ENCODE measurements at regions not wholly inside any gene's neighbourhood (a gene's known extent, or its start where the extent isn't known, plus 50 kb on each side); places are given as distances from the start of the nearest gene placed in this dataset.
"Not testable (repeated sequence)": the region's sequence is repeated elsewhere in the genome, so short reads cannot be mapped to it uniquely, and the experiment has no call there.

DNA sequence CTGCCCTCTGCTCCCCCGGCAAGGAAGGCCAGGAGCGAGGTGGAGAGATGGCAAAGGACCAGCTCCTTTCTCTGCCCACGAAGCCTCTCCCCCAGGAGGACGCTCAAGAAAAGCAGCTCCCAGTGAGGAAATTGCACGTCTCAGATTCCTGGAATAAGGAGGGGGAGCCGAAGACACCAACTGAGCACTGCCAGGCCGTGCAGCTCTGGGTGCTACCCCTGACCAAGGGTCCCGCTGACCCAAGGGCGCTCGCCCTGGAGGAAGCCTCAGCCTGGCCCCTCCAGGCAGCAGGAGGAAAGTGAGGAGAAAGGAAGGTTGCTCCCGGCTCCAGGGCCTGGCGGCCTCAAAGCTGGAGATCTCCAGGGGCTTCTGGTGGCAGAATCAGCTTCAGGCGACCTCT, 174.1 kb upstream of the SFSWAP start:
- no peak for DNase-seq (ENCODE audit: low spot score in 2 of 2)
- Mint-ChIP-seq H3K36me3 (no peaks in the 10 kb centered on the region), H3K4me3 (no peak overlapping the region), H3K27me3 (peaks cover 11% of the 10 kb centered on the region), H3K9me3 (no peaks in the 10 kb centered on the region), H3K27ac (no peak overlapping the region), H3K4me1 (no peaks in the 10 kb centered on the region)
- ATAC-seq (ENCODE audit: low read depth): no peak

- Mint-ChIP-seq H3K4me1 (no peaks in the 10 kb centered on the region), H3K36me3 (no peaks in the 10 kb centered on the region), H3K27ac (no peak overlapping the region), H3K9me3 (no peaks in the 10 kb centered on the region), H3K4me3 (no peak overlapping the region), H3K27me3 (peaks cover 8% of the 10 kb centered on the region)
- no peak for DNase-seq (ENCODE audit: low spot score in 2 of 2)
- no peak for ATAC-seq (ENCODE audit: low read depth)
These were observed 173.5 kb upstream of the SFSWAP start for GRCh38 chr12:131537267-131537958.

- H3K27me3 Mint-ChIP-seq: peaks cover 5% of the 10 kb centered on the region
- no peaks in the 10 kb centered on the region for H3K4me1 Mint-ChIP-seq
- H3K4me3 Mint-ChIP-seq: no peak overlapping the region
- no peak overlapping the region for H3K27ac Mint-ChIP-seq
- no peaks in the 10 kb centered on the region for H3K36me3 Mint-ChIP-seq
- DNase-seq (ENCODE audit: low spot score in 2 of 2) (no peak), ATAC-seq (ENCODE audit: low read depth) (no peak)
- no peaks in the 10 kb centered on the region for H3K9me3 Mint-ChIP-seq
These were observed 171.5 kb upstream of the SFSWAP start for GRCh38 chr12:131539381-131539780.

DNA sequence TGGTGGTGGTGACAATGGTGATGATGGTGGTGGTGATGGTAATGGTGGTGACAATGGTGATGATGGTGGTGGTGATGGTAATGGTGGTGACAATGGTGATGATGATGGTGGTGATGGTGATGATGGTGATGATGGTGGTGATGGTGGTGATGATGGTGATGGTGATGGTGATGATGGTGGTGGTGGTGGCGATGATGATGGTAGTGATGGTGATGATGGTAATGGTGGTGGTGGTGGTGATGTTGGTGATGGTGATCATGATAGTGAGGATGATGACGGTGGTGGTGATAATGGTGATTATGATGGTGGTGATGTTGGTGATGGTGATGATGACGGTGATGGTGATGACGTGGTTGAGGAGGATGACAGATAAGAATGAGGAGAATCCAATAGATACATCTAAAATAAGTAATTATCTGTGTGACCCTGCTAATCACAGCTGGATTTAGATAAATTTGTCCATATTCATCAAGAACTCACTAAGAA, 170.7 kb upstream of the SFSWAP start:
- H3K36me3 Mint-ChIP-seq: no peaks in the 10 kb centered on the region
- H3K4me1 Mint-ChIP-seq: no peaks in the 10 kb centered on the region
- no peak overlapping the region for H3K4me3 Mint-ChIP-seq
- no peak for DNase-seq (ENCODE audit: low spot score in 2 of 2)
- H3K27me3 Mint-ChIP-seq: peaks cover 1% of the 10 kb centered on the region
- no peaks in the 10 kb centered on the region for H3K9me3 Mint-ChIP-seq
- ATAC-seq (ENCODE audit: low read depth): no peak
- H3K27ac Mint-ChIP-seq: no peak overlapping the region

DNA sequence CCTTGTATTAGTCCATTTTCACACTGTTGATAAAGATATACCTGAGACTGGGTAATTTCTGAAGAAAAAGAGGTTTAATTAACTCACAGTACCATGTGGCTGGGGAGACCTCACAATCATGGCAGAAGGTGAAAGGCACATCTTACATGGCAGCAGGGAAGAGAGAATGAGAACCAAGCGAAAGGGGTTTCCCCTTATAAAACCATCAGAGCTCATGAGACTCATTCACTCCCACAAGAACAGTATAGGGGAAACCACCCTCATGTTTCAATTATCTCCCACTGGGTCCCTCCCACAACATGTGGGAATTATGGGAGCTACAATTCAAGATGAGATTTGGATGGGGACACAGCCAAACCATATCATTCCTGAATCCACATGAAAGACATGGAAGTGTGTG, 169.4 kb upstream of the SFSWAP start:
- not testable (repeated sequence) for H3K4me3 Mint-ChIP-seq; H3K9me3 Mint-ChIP-seq; DNase-seq (ENCODE audit: low spot score in 2 of 2); H3K27ac Mint-ChIP-seq; H3K4me1 Mint-ChIP-seq; H3K27me3 Mint-ChIP-seq; H3K36me3 Mint-ChIP-seq; ATAC-seq (ENCODE audit: low read depth)

GRCh38 chr12:131542351-131542750, 168.5 kb upstream of the SFSWAP start:
- no peak for ATAC-seq (ENCODE audit: low read depth)
- Mint-ChIP-seq H3K27me3 (peaks cover 4% of the 10 kb centered on the region), H3K9me3 (no peaks in the 10 kb centered on the region), H3K27ac (no peak overlapping the region), H3K36me3 (no peaks in the 10 kb centered on the region), H3K4me1 (no peaks in the 10 kb centered on the region), H3K4me3 (no peak overlapping the region)
- no peak for DNase-seq (ENCODE audit: low spot score in 2 of 2)

DNA sequence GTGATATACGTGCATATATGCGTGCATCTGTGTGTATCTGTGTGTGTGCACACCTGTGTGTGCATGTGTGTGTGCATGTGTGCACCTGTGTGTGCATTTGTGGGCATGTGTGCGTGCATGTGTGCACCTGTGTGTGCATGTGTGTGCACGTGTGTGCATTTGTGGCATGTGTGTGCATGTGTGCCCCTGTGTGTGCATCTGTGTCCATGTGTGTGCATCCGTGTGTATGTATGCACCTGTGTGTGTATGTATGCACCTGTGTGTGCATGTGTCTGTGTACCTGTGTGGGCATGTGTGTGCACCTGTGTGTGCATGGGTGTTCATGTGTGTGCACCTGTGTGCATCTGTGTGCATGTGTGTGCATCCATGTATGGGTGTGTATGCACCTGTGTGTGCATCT, 167.8 kb upstream of the SFSWAP start:
- Mint-ChIP-seq H3K27ac (no peak overlapping the region), H3K27me3 (peaks cover 5% of the 10 kb centered on the region), H3K36me3 (no peaks in the 10 kb centered on the region), H3K9me3 (no peaks in the 10 kb centered on the region), H3K4me1 (no peaks in the 10 kb centered on the region), H3K4me3 (no peak overlapping the region)
- ATAC-seq (ENCODE audit: low read depth) (no peak), DNase-seq (ENCODE audit: low spot score in 2 of 2) (no peak)

DNA sequence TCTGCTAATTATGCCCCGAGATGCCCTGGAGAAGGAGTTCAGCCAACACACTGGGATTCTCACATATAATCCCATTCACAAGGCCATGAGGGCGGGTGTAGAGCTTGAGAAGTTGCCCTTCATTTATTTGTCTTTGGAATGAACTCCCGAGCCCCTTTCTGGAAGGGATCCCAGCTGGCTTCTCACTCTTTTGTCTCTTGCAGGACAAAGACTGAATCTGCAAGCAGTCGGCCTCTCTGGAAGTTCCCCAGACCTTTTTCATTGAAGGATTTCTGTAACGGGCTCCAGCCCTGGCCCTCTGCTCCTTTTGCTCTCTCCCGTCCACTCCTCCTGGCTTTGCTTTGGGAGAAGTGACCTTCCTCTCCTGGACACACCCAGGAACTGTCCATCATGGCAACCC, 163.3 kb upstream of the SFSWAP start:
- Mint-ChIP-seq H3K27me3 (peaks cover 8% of the 10 kb centered on the region), H3K27ac (no peak overlapping the region), H3K36me3 (no peaks in the 10 kb centered on the region), H3K4me1 (no peaks in the 10 kb centered on the region), H3K9me3 (no peaks in the 10 kb centered on the region), H3K4me3 (no peak overlapping the region)
- ATAC-seq (ENCODE audit: low read depth) (no peak), DNase-seq (ENCODE audit: low spot score in 2 of 2) (no peak)

GRCh38 chr12:131550121-131550520, 160.8 kb upstream of the SFSWAP start:
- DNase-seq (ENCODE audit: low spot score in 2 of 2) (no peak), ATAC-seq (ENCODE audit: low read depth) (no peak)
- Mint-ChIP-seq H3K9me3 (no peaks in the 10 kb centered on the region), H3K27me3 (peaks cover 7% of the 10 kb centered on the region), H3K27ac (no peak overlapping the region), H3K36me3 (no peaks in the 10 kb centered on the region), H3K4me3 (no peak overlapping the region), H3K4me1 (no peaks in the 10 kb centered on the region)

DNA sequence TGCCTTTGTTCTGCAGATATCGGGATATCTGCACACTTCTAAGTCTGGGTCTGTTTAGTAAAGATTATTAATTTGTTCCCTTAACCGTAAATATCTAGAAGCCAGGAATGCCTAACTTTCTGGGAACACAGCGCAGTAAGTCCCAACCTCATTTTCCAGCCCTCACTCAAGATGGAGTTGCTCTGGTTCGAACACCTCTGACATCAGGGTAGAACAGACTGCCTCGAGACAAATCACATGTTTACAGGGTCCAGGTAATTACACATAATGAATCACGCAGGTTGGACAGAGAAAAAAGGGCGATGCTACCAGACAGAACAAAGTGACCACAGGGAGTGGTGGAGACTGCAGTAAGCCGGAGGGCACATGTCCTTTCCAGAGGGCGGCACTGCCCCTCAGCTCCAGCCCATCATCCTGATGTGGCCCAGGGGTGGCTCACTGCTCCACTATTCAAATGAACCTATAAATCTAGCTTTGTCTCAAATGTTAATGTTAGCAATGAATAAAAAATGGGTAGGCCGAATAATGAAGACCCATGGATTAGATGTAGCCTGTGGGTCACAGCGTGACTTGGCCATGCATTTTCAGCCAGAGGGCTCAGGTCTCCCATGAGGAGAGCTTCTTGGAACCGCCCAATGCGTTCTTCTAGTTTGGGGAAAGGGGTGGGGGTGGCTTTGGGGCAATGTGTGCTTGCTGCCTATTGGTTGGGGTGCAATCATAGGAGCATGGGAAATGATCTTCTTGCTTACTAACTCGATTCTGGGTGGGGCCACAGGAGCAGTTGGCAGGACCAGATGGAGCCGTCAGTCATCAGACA, 159.0 kb upstream of the SFSWAP start:
- no peak for ATAC-seq (ENCODE audit: low read depth)
- H3K4me1 Mint-ChIP-seq: no peaks in the 10 kb centered on the region
- H3K4me3 Mint-ChIP-seq: no peak overlapping the region
- H3K36me3 Mint-ChIP-seq: no peaks in the 10 kb centered on the region
- H3K27ac Mint-ChIP-seq: no peak overlapping the region
- peaks cover 4% of the 10 kb centered on the region for H3K27me3 Mint-ChIP-seq
- no peak for DNase-seq (ENCODE audit: low spot score in 2 of 2)
- H3K9me3 Mint-ChIP-seq: no peaks in the 10 kb centered on the region

DNA sequence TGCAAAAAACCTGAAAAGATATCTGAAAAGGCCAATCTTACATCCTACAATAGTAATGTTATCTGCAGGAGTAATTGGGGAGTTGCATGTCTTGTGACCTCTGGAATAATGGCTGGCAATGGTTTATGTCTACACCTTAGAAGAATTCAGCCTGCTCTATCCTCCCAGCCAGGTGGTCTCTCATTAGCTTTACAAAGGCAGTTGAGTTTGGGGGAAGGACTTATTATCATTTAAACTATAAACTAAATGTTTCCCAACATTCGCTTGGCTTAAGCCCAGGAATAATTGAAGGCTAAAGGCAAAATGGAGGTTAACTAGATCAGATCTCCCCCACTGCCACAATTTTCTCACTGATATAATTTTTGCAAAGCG, 158.4 kb upstream of the SFSWAP start:
- no peak for ATAC-seq (ENCODE audit: low read depth)
- no peaks in the 10 kb centered on the region for H3K36me3 Mint-ChIP-seq
- no peak overlapping the region for H3K27ac Mint-ChIP-seq
- no peak overlapping the region for H3K4me3 Mint-ChIP-seq
- no peaks in the 10 kb centered on the region for H3K4me1 Mint-ChIP-seq
- DNase-seq (ENCODE audit: low spot score in 2 of 2): no peak
- peaks cover 8% of the 10 kb centered on the region for H3K27me3 Mint-ChIP-seq
- no peaks in the 10 kb centered on the region for H3K9me3 Mint-ChIP-seq

DNA sequence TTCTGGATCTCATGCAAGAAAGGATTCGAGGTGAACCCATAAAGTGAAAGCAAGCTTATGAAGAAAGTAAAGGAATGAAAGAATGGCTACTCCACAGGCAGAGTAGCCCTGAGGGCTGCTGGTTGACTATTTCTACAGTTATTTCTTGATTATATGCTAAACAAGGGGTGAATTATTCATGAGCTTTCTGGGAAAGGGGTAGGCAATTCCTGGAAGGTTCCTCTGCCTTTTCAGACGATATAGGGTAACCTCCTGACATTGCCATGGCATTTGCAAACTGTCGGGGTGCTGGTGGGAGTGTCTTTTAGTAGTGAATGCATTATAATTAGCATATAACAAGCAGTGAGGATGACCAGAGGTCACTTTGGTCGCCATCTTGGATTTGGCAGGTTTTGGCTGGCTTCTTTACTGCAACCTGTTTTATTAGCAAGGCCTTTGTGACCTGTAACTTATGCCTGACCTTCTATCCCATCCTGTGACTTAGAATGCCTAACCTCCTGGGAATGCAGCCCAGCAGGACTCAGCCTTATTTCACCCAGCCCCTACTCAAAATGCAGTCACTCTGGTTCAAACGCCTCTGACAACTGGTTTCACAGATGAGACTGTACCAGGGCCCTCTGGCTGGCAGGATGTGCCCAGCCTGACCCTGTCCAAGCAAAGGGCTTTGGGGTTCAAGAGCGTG, 157.7 kb upstream of the SFSWAP start:
- DNase-seq (ENCODE audit: low spot score in 2 of 2) (no peak), ATAC-seq (ENCODE audit: low read depth) (no peak)
- Mint-ChIP-seq H3K36me3 (no peaks in the 10 kb centered on the region), H3K27me3 (peaks cover 7% of the 10 kb centered on the region), H3K4me1 (no peaks in the 10 kb centered on the region), H3K27ac (no peak overlapping the region), H3K9me3 (no peaks in the 10 kb centered on the region), H3K4me3 (no peak overlapping the region)

- H3K36me3 Mint-ChIP-seq: peaks cover 2% of the 10 kb centered on the region
- ATAC-seq (ENCODE audit: low read depth) (no peak), DNase-seq (ENCODE audit: low spot score in 2 of 2) (no peak)
- H3K9me3 Mint-ChIP-seq: peaks cover 3% of the 10 kb centered on the region
- H3K4me3 Mint-ChIP-seq: no peak overlapping the region
- no peak overlapping the region for H3K27ac Mint-ChIP-seq
- H3K27me3 Mint-ChIP-seq: peaks cover 8% of the 10 kb centered on the region
- H3K4me1 Mint-ChIP-seq: peaks cover 2% of the 10 kb centered on the region
These were observed 155.6 kb upstream of the SFSWAP start for GRCh38 chr12:131555197-131555846.

- no peak for DNase-seq (ENCODE audit: low spot score in 2 of 2)
These were observed 155.0 kb upstream of the SFSWAP start for GRCh38 chr12:131555866-131556265.

More at GRCh38 chr12:131555866-131556265, 155.0 kb upstream of the SFSWAP start:
- Mint-ChIP-seq H3K36me3 (peaks cover 2% of the 10 kb centered on the region), H3K4me1 (peaks cover 2% of the 10 kb centered on the region), H3K9me3 (peaks cover 4% of the 10 kb centered on the region), H3K27me3 (peaks cover 8% of the 10 kb centered on the region), H3K27ac (no peak overlapping the region), H3K4me3 (no peak overlapping the region)
- ATAC-seq (ENCODE audit: low read depth): no peak
